GM19455 (cell line): ENCODE measurements at regions not wholly inside any gene's neighbourhood (a gene's known extent, or its start where the extent isn't known, plus 50 kb on each side); places are given as distances from the start of the nearest gene placed in this dataset.
"Not testable (repeated sequence)": the region's sequence is repeated elsewhere in the genome, so short reads cannot be mapped to it uniquely, and the experiment has no call there.

Source experiments
- ATAC-seq: cut with Tn5 transposase; IDR thresholded peaks from one replicate; pipeline ENCODE4 v1.9.1; 2021; ENCODE audit not compliant: unreplicated experiment

GRCh38 chr12:83432176-83432719, 745.5 kb downstream of the TMTC2 start:
- no peak for ATAC-seq

GRCh38 chr12:83427586-83428136, 741.0 kb downstream of the TMTC2 start:
- ATAC-seq = not testable (repeated sequence)

- no peak for ATAC-seq
These were observed 728.3 kb downstream of the TMTC2 start for GRCh38 chr12:83414981-83415380.

GRCh38 chr12:83408851-83409250, 722.1 kb downstream of the TMTC2 start:
- no peak for ATAC-seq

GRCh38 chr12:83408146-83408545, 721.4 kb downstream of the TMTC2 start:
- no peak for ATAC-seq

- ATAC-seq = no peak
These were observed 717.8 kb downstream of the TMTC2 start for GRCh38 chr12:83404521-83404920.

- no peak for ATAC-seq
These were observed 703.5 kb downstream of the TMTC2 start for GRCh38 chr12:83390186-83390585.

- no peak for ATAC-seq
These were observed 702.7 kb downstream of the TMTC2 start for GRCh38 chr12:83389237-83389996.

- ATAC-seq = no peak
These were observed 701.8 kb downstream of the TMTC2 start for GRCh38 chr12:83388551-83388950.

GRCh38 chr12:83386527-83387264, 700.0 kb downstream of the TMTC2 start:
- ATAC-seq = no peak

- ATAC-seq = no peak
These were observed 691.6 kb downstream of the TMTC2 start for GRCh38 chr12:83378186-83378727.

- no peak for ATAC-seq
These were observed 678.6 kb downstream of the TMTC2 start for GRCh38 chr12:83365317-83365716.

- ATAC-seq = no peak
These were observed 674.8 kb downstream of the TMTC2 start for GRCh38 chr12:83361475-83361874.

- no peak for ATAC-seq
These were observed 674.4 kb downstream of the TMTC2 start for GRCh38 chr12:83361071-83361470.

GRCh38 chr12:83349907-83350611, 663.4 kb downstream of the TMTC2 start:
- no peak for ATAC-seq

GRCh38 chr12:83346333-83346732, 659.6 kb downstream of the TMTC2 start:
- ATAC-seq = no peak

- ATAC-seq = no peak
These were observed 657.1 kb downstream of the TMTC2 start for GRCh38 chr12:83343767-83344166.

- ATAC-seq = no peak
These were observed 649.0 kb downstream of the TMTC2 start for GRCh38 chr12:83335748-83336147.

GRCh38 chr12:83326666-83327065, 640.0 kb downstream of the TMTC2 start:
- no peak for ATAC-seq

GRCh38 chr12:83323866-83324265, 637.2 kb downstream of the TMTC2 start:
- no peak for ATAC-seq

GRCh38 chr12:83322809-83323208, 636.1 kb downstream of the TMTC2 start:
- no peak for ATAC-seq
